Dendritic cell treated with granulocyte-macrophage colony-stimulating factor and Interleukin-4, amounts not matched to agents 40 ng/mL and 50 ng/mL, for 4 days (primary cell): ENCODE measurements at regions not wholly inside any gene's neighbourhood (a gene's known extent, or its start where the extent isn't known, plus 50 kb on each side); places are given as distances from the start of the nearest gene placed in this dataset.
"Not testable (repeated sequence)": the region's sequence is repeated elsewhere in the genome, so short reads cannot be mapped to it uniquely, and the experiment has no call there.

Experiments
- H3K27ac Mint-ChIP-seq: one replicate; pipeline ENCODE4 v1.8.0; 2022; ENCODE audit warnings: mild to moderate bottlenecking, mixed read lengths
- H3K27me3 Mint-ChIP-seq: one replicate; pipeline ENCODE4 v1.8.0; 2022; ENCODE audit warnings: mild to moderate bottlenecking, mixed read lengths
- H3K36me3 Mint-ChIP-seq: one replicate; pipeline ENCODE4 v1.8.0; 2022; ENCODE audit warnings: low read depth, mixed read lengths
- H3K4me1 Mint-ChIP-seq: one replicate; pipeline ENCODE4 v1.8.0; 2022; ENCODE audit warnings: low read depth, mixed read lengths
- H3K4me3 Mint-ChIP-seq: one replicate; pipeline ENCODE4 v1.8.0; 2022; ENCODE audit warnings: mild to moderate bottlenecking, moderate library complexity, mixed read lengths
- H3K9me3 Mint-ChIP-seq: one replicate; pipeline ENCODE4 v1.8.0; 2022; ENCODE audit warnings: mixed read lengths
- intact Hi-C: fragments of 100-400 bp; cut with micrococcal nuclease; formaldehyde crosslinking; loops from one replicate; pipeline ENCODE4 v1.15.0; 2022

DNA sequence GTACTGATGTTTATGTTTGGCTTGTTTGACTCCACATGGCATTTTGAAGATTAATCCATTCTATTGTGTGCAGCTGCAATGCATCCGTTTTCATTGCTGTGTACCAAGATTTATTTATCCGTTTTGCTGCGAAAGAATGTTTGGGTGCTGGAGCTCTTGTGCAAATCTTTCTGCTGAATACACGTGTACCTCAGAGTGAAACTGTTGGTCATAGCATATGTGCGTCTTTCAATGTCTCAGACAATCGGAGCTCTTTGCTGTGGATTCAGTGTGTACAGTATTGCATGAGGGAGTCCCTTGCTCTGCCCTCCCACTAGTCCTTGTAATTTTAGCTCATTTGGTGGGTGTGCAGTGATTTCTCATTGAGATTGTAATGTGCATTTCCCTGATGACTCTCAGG is 545.4 kb downstream of the TBC1D22A start:
- Mint-ChIP-seq H3K27ac (no peak overlapping the region), H3K4me3 (no peak overlapping the region), H3K4me1 (no peaks in the 10 kb centered on the region), H3K9me3 (peaks cover 11% of the 10 kb centered on the region), H3K36me3 (no peaks in the 10 kb centered on the region), H3K27me3 (no peaks in the 10 kb centered on the region)
- intact Hi-C loops, result no loop called here

DNA sequence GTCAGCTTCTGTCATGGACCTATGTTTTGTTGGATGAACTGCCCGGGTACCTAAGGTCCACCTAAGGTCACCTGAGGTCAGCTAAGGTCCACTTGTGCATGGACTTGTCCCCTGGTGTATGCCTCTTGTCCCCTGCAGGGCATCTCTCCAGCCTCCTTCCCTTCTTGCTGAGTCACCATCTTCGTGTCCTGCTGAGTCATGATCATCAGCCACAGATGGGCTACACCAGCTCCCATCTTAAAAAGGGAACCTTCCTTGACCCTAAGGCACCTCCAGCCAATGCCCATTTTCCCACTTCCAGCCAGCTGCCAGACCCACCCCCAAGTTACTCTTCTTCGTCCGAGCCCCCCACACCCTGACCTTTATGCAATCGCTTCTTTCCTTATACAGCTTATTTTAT is 544.9 kb downstream of the TBC1D22A start:
- Mint-ChIP-seq H3K27ac (no peak overlapping the region), H3K4me3 (no peak overlapping the region), H3K27me3 (no peaks in the 10 kb centered on the region), H3K36me3 (no peaks in the 10 kb centered on the region), H3K9me3 (peaks cover 11% of the 10 kb centered on the region), H3K4me1 (no peaks in the 10 kb centered on the region)
- intact Hi-C loops, result no loop called here

DNA sequence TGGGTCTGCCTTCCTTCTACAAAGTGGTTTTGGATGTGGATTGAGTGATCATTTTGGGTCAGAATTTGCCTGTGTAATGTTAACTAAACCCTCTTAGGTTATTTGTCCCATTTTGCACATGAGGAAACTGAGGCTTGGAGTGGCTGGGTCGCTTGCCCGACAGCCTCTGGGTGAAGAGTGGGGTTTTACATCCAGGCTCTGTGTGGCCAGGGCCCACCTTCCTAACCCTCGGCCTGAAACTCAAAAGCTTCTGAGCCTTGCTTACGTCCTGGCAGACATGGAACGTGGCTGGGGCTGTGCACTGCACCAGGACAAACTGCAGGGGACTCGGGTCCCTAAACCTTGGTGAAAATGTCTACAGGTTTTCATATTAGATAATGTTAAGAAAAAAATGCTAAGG is 542.4 kb downstream of the TBC1D22A start:
- Mint-ChIP-seq H3K4me3 (no peak overlapping the region), H3K36me3 (no peaks in the 10 kb centered on the region), H3K27ac (no peak overlapping the region), H3K4me1 (no peaks in the 10 kb centered on the region), H3K27me3 (no peaks in the 10 kb centered on the region), H3K9me3 (peaks cover 11% of the 10 kb centered on the region)
- intact Hi-C loops, result no loop called here

DNA sequence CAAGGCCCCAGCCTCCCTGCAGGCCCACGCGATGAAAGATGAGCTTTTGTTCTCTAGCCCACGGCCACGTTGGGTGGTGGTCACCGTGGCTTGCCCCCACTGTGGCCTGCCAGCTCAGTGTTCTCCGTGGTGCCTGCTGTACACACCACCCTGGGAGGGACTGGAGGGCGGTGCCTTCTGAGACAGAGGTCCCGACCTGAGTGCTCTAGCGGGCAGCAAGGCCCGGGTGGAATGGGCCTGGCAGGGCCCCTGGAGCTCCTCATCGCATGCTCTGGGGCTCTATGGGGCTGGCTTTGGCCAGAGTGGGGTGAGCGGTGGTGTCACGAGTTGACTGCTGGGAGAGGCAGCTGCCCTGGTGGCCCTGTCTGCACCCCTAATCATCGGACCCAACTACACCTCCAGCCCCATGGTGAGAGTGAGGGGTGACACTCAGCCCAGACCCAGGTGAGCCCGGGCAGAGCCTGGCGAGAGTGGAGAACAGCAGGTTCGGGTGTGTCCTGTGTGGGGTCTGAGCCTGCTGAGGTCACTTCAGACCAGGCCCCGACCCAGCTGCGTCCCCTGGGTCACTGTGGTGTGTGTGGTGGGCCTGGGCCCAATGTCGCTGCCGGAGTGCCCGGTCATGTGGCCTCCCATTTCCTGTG is 541.9 kb downstream of the TBC1D22A start:
- H3K27me3 Mint-ChIP-seq, result no peaks in the 10 kb centered on the region
- no peaks in the 10 kb centered on the region for H3K4me1 Mint-ChIP-seq
- peaks cover 11% of the 10 kb centered on the region for H3K9me3 Mint-ChIP-seq
- H3K36me3 Mint-ChIP-seq, result no peaks in the 10 kb centered on the region
- intact Hi-C loops, result no loop called here
- H3K27ac Mint-ChIP-seq, result no peak overlapping the region
- no peak overlapping the region for H3K4me3 Mint-ChIP-seq

DNA sequence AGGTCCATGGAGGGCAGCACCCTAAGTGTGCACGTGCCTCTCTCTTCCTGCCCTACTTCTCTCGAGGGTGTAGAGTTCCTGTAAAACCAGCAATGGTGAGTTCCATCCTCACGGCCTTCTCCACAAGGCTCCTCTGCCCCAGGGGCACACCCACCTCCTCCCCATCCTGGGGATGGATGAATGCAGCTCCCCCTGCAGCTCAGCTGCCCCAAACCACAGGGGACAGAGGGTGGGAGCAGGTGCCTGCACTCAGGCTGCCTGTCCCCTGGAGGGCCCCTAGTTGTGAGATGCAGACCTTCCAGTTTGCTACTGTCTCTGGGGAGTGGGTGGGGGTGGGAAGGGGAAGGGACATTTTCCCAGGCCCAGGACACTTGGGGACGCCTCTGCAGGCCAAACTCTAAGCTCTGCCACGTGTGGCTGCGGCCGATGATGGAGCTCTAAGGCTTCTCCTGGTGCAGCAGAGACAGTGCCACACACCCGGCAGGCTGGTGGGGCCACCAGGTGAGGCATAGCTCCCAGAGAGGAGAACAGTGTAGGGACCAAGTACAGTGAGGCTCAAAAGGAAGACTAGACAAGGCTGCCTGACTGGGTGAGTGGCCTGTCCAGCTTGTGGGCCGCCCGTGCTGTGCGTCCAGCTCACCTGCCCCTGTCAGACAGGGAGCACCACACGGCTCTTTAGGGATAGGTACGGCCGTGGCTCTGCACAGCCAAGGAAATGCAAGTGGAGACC is 540.9 kb downstream of the TBC1D22A start:
- Mint-ChIP-seq H3K27ac (no peak overlapping the region), H3K9me3 (peaks cover 11% of the 10 kb centered on the region), H3K4me3 (no peak overlapping the region), H3K36me3 (no peaks in the 10 kb centered on the region), H3K27me3 (no peaks in the 10 kb centered on the region), H3K4me1 (no peaks in the 10 kb centered on the region)
- intact Hi-C loops, result no loop called here

DNA sequence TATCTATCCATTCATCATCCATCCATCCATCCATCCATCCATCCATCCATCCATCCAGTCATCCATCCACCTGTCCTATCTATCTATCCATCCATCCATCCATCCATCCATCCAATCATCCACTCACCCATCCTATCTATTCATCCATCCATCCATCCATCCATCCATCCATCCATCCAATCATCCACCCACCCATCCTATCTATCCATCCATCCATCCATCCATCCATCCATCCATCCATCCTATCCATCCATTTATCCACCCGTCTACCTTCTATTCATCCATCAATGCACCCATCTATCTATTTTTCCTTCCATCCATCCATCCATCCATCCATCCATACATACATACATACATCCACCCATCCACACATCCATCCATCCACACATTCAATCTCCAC is 540.1 kb downstream of the TBC1D22A start:
- intact Hi-C loops, H3K27ac Mint-ChIP-seq, H3K36me3 Mint-ChIP-seq, H3K4me1 Mint-ChIP-seq, H3K27me3 Mint-ChIP-seq, H3K4me3 Mint-ChIP-seq: not testable (repeated sequence)
- H3K9me3 Mint-ChIP-seq, result peaks cover 10% of the 10 kb centered on the region

DNA sequence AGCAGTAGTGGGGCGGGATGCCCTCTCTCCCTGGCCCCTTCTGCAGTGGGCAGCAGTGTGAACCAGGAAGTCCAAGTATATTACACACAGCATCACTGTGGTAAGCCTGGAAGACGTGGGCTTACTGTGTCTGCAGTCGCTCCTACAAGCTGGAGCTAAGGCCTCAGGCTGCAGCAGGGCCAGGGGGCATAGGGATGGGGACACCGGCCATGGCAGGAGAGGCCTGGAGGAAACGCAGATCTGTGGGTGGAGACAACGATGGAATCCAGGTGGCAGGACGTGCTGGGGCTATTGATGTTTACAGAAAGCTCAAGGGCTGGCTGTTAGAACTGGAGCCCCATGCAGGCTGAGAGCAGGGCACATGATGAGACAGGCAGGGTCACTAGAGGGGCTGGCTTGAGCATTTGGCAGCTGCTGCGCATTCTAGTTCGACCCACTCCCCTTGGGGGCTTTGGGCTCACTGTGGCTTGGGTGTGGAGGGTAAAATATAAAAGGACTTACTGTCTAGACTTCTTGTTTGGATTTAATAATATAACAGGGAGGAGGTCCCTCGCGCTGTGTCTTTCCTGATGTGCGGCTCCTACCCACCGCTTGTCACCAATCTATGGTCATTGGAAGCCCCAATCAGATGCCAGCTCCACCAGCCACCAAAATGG is 539.5 kb downstream of the TBC1D22A start:
- Mint-ChIP-seq H3K27ac (no peak overlapping the region), H3K27me3 (no peaks in the 10 kb centered on the region), H3K9me3 (peaks cover 4% of the 10 kb centered on the region), H3K4me3 (no peak overlapping the region), H3K4me1 (no peaks in the 10 kb centered on the region), H3K36me3 (no peaks in the 10 kb centered on the region)
- intact Hi-C loops, result no loop called here

DNA sequence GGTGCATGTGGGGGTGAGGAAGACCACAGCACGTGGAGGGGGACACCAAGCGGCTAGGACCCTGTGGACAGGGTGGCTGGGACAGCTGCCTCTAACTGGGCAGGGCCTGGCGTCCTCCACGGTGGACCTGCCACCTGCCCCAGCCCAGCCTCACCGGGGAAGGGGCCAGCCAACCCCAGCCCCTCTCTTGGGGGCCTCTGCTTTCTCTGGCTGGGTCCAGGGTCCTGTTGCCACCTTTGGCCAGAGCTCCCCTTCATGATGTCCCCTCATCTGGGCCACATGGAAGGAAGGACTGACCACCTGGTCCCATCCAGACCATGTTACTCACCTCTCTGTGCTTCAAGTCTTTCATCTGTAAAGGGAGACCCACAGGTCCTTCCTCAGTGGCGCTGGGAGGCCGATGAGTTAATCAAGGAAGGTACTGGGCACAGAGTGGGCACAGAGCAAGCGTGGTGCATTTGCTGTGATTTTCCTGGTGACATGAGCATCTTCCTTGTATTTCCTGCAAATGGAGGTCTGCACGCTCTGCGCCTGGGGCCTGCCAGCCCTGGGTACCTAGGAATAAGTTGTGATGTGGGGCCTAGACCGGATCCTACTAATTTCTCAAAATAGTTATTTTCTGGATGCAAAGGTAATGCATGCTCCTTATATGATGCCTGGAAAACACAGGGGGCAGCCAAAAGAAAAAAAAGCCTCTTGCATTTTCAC is 538.4 kb downstream of the TBC1D22A start:
- Mint-ChIP-seq H3K4me1 (no peaks in the 10 kb centered on the region), H3K36me3 (no peaks in the 10 kb centered on the region), H3K9me3 (no peaks in the 10 kb centered on the region), H3K4me3 (no peak overlapping the region), H3K27me3 (no peaks in the 10 kb centered on the region), H3K27ac (no peak overlapping the region)
- intact Hi-C loops, result no loop called here

DNA sequence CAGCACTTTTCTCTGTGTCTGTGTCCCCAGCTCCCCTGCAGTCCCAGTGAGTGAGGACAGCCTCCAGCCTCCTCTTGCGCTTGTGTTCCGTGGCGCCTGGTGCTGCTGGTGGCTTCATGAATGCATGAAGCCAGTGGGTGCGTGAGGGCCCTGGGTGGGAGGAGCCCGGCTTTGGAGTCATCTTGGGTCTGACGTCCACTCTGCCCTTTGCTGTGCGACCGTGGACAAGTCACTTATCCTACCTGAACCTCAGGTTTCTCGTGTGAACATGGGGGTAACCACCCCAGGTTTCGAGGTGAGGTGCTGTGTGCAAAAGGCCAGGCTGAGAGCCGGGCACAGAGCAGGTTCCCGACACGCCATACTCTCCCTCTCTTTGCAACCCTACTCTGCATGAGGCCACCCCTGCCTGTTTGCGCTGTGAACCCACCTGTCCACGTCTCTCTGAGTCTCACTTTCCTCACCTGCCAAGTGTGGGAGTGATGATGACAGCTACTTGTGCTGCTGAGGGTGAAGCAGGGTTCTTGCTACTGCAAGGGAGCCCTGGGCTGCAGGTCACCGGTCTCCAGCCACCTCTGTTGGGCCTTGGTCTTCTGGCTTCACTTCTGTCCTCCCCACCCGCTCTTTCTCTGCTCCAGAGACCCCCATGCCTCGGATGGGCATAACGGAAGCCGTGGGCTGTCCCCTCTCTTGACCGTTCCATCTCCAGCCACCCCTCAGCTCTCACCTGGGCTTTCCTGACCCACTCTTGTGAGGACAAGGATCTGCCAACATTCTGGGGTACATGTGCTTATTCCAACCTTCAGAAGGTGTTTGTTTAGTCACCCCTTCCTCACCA is 537.6 kb downstream of the TBC1D22A start:
- no peaks in the 10 kb centered on the region for H3K36me3 Mint-ChIP-seq
- H3K9me3 Mint-ChIP-seq, result no peaks in the 10 kb centered on the region
- no peak overlapping the region for H3K27ac Mint-ChIP-seq
- no peaks in the 10 kb centered on the region for H3K4me1 Mint-ChIP-seq
- H3K27me3 Mint-ChIP-seq, result no peaks in the 10 kb centered on the region
- H3K4me3 Mint-ChIP-seq, result no peak overlapping the region
- intact Hi-C loops, result no loop called here

DNA sequence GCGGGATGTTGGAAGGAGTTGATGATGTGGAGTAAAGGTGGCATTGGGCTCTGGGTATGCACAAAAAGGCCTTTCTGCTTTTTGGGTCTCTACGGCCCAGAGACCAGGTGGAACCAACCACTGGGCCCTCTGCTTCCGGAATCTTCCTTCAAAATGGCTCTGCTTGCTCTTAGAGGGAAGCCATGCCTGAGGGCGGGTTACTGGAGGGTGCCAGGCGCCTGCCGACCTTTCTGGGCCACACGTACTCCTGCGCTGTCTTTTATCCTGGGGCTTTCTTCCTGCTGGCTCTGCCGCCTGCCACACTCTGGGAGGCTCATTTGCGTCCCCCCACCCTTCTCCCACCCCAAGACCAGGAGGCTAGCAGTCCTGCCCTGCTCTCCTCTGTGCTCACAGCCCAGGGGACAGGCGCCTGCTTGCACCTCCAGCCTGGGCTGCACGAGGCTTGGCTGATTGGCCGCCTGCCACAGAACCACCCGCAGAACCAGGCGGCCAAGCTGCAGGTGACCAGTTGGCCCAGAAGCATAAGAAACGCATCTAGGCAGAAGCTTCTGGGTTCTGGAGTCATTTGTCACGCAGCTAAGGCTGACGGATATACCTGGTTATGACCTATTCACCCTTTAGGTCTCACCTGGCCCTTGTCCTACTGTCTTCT is 536.9 kb downstream of the TBC1D22A start:
- Mint-ChIP-seq H3K4me3 (no peak overlapping the region), H3K4me1 (no peaks in the 10 kb centered on the region), H3K9me3 (no peaks in the 10 kb centered on the region), H3K36me3 (no peaks in the 10 kb centered on the region), H3K27me3 (no peaks in the 10 kb centered on the region), H3K27ac (no peak overlapping the region)
- intact Hi-C loops, result no loop called here

DNA sequence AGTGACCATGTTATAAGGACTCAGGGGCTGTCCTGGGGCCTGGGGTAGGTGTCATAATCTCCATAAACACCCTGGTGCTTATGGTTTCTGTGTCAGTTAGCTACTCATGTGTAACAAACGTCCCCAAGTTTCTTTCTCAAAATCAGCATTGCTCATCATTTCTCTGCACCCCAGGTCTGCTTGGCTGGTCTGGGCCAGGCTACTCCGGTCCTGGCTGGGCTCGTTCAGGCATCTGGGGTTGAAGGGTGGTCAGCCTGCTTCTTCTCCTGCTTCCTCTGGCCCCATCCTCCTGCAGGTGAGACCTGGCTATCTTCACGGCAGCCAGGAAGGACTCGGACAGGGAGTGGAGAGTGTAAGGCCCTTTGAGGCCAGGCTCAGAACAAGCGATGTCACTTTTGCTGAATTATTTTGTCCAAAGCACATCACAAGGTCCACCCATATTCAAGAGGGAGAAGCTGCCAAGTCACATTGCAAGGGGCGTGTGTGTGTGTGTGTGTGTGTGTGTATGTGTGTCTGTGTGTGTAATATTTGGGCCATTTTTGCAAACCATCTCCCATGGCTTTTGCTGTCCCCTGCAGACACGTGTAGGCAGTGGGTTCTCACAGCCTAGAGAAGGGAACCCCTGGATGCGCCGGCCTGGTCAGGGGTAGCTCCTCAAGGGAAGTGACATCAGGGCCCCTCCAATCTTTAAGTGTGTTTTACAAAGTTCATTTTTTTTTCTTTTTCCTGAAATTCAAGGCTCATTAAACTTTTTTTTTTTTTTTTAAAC is 535.8 kb downstream of the TBC1D22A start:
- Mint-ChIP-seq H3K36me3 (no peaks in the 10 kb centered on the region), H3K4me1 (no peaks in the 10 kb centered on the region), H3K4me3 (no peak overlapping the region), H3K27me3 (no peaks in the 10 kb centered on the region), H3K9me3 (no peaks in the 10 kb centered on the region), H3K27ac (no peak overlapping the region)
- intact Hi-C loops, result no loop called here

DNA sequence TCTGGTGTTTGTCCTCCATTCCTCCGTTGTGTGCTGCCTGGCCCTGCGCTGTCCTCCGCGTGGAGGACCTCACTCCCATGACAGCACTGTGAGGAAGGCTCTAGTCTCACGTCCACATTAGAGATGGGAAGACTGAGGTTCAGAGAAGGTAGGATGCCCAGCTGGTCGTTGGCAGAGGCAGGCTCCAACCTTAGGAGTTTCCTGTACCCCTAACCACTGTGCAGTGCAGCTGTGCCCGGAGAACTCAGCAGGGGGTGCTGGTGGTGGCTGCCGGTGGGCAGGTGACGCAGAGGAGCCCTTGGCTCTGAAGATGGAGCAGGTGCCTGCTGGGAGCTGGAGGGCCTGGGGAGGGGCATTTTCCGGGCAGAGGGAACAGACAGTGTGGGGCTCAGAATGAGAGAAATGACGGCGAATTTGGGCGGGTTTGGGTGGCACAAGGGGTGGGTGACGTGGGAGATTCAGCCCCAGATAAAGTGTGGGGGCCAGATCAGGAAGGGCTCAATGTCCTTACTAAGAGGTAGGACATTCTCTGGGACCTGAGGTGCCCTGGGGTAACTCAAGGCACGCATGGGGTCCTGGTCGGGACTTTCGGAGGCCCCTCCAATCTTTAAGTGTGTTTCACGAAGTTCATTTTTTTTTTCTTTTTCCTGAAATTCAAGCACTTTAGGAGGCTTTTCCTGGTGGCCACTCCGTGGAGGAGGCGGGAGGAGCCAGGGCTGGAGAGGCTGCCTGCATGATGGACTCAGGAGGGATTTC is 535.0 kb downstream of the TBC1D22A start:
- intact Hi-C loops, result no loop called here
- Mint-ChIP-seq H3K27ac (no peak overlapping the region), H3K27me3 (no peaks in the 10 kb centered on the region), H3K4me1 (no peaks in the 10 kb centered on the region), H3K4me3 (no peak overlapping the region), H3K36me3 (no peaks in the 10 kb centered on the region), H3K9me3 (no peaks in the 10 kb centered on the region)
